Tibial nerve (tissue), 4 donors: ENCODE measurements at regions not wholly inside any gene's neighbourhood (a gene's known extent, or its start where the extent isn't known, plus 50 kb on each side); places are given as distances from the start of the nearest gene placed in this dataset.

Source experiments
- DNase-seq, 2 donors: peaks; one replicate each; pipeline ENCODE4 v3.0.0-alpha.2; 2019; ENCODE audit warnings: low spot score in 2 of 2
- H3K27ac ChIP-seq, 4 donors: fragments of 200-600 bp; sonication (generic) in 3 of 4; one replicate each; pipeline ENCODE4 v1.5.1; 2017 to 2019; ENCODE audit warnings: mild to moderate bottlenecking in 1 of 4
- H3K27me3 ChIP-seq, 2 donors: fragments of 200-600 bp; sonication (generic) in 1 of 2; one replicate each; pipeline versions ENCODE4 v1.5.1 to v1.6.0; 2017 to 2019
- H3K36me3 ChIP-seq, 3 donors: fragments of 200-600 bp; sonication (generic); one replicate each; pipeline ENCODE4 v1.5.1; 2018 to 2019
- H3K4me1 ChIP-seq, 4 donors: fragments of 200-600 bp; sonication (generic) in 3 of 4; one replicate each; pipeline ENCODE4 v1.5.1; 2017 to 2019
- H3K4me3 ChIP-seq, 4 donors: fragments of 200-600 bp; sonication (generic) in 3 of 4; one replicate each; pipeline ENCODE4 v1.5.1; 2017 to 2019; ENCODE audit warnings: mild to moderate bottlenecking in 1 of 4, moderate library complexity in 1 of 4
- H3K9me3 ChIP-seq, 4 donors: fragments of 200-600 bp; sonication (generic) in 3 of 4; one replicate each; pipeline ENCODE4 v1.5.1; 2017 to 2019
- CTCF ChIP-seq, 5 experiments: fragments of 200-600 bp in 3 of 5; fragments of 450-650 bp in 2 of 5; sonication (generic) in 3 of 5; IDR thresholded peaks; one replicate each; pipeline ENCODE4 v1.5.1; 2016 to 2019; ENCODE audit warnings: antibody characterized with exemption in 5 of 5, mild to moderate bottlenecking in 3 of 5, moderate library complexity in 2 of 5
- EP300 ChIP-seq, 2 donors: sonication (generic); formaldehyde crosslinking; IDR thresholded peaks; one replicate each; pipeline ENCODE4 v1.6.1; 2017; ENCODE audit warnings: antibody characterized with exemption in 2 of 2, mild to moderate bottlenecking in 1 of 2
- POLR2A ChIP-seq, 2 donors: fragments of 450-650 bp; IDR thresholded peaks; one replicate each; pipeline ENCODE4 v1.6.1; 2017; ENCODE audit warnings: antibody characterized with exemption in 2 of 2, mild to moderate bottlenecking in 2 of 2, moderate library complexity in 2 of 2
- WGBS, 2 donors: methylation state at CpG; one replicate each; pipeline ENCODE4 v1.1.5; 2018; 5-methylcytosine and 5-hydroxymethylcytosine counted together

- 58 to 76% methylated on average over 2 of the region's 2 CpGs for WGBS, 2 donors
- H3K27ac ChIP-seq = peak overlapping the region in 1 of 4 donors; percentile 49
Measured at GRCh38 chr5:158430166-158430797, 571.3 kb upstream of the CLINT1 start.

GRCh38 chr5:158429564-158429963 is 570.6 kb upstream of the CLINT1 start:
- WGBS, 2 donors = 42 to 57% methylated on average over 4 of the region's 4 CpGs
- Histone ChIP-seq H3K27me3 (no peaks in the 10 kb centered on the region), H3K4me3 (no peak overlapping the region), H3K9me3 (peaks cover 0 to 4% (median 0%) of the 10 kb centered on the region in 4 donors), H3K36me3 (no peaks in the 10 kb centered on the region), H3K4me1 (peaks cover 0 to 9% (median 0%) of the 10 kb centered on the region in 4 donors), H3K27ac (peak overlapping the region in 1 of 4 donors; percentile 49)
- TF ChIP-seq EP300 (IDR thresholded peaks at IDR 0.05) (no peak), POLR2A (IDR thresholded peaks at IDR 0.05) (no peak), CTCF (IDR thresholded peaks at IDR 0.05) (no peak)
- DNase-seq = no peak

More at GRCh38 chr5:158430166-158430797, 571.3 kb upstream of the CLINT1 start:
- TF ChIP-seq EP300 (IDR thresholded peaks at IDR 0.05) (no peak), CTCF (IDR thresholded peaks at IDR 0.05) (no peak), POLR2A (IDR thresholded peaks at IDR 0.05) (no peak)
- peaks cover 0 to 4% (median 0%) of the 10 kb centered on the region in 4 donors for H3K9me3 ChIP-seq
- H3K4me3 ChIP-seq = no peak overlapping the region
- H3K4me1 ChIP-seq = peaks cover 0 to 6% (median 0%) of the 10 kb centered on the region in 4 donors
- H3K36me3 ChIP-seq = no peaks in the 10 kb centered on the region
- H3K27me3 ChIP-seq = no peaks in the 10 kb centered on the region
- no peak for DNase-seq

GRCh38 chr5:158423623-158424200 is 564.8 kb upstream of the CLINT1 start:
- 33 to 39% methylated on average over 2 of the region's 2 CpGs for WGBS, 2 donors
- Histone ChIP-seq H3K9me3 (no peaks in the 10 kb centered on the region), H3K27ac (peak overlapping the region in 1 of 4 donors; percentile 32), H3K36me3 (no peaks in the 10 kb centered on the region), H3K4me3 (no peak overlapping the region), H3K27me3 (no peaks in the 10 kb centered on the region), H3K4me1 (peaks cover 0 to 14% (median 0%) of the 10 kb centered on the region in 4 donors)
- no peak for DNase-seq
- TF ChIP-seq POLR2A (IDR thresholded peaks at IDR 0.05) (no peak), EP300 (IDR thresholded peaks at IDR 0.05) (no peak), CTCF (IDR thresholded peaks at IDR 0.05) (no peak)

GRCh38 chr5:158422653-158423515 is 563.9 kb upstream of the CLINT1 start:
- Histone ChIP-seq H3K4me1 (peaks cover 0 to 14% (median 0%) of the 10 kb centered on the region in 4 donors), H3K27ac (peak overlapping the region in 2 of 4 donors; percentile 19 to 32), H3K36me3 (no peaks in the 10 kb centered on the region), H3K27me3 (no peaks in the 10 kb centered on the region), H3K4me3 (no peak overlapping the region), H3K9me3 (no peaks in the 10 kb centered on the region)
- no peak for DNase-seq
- 69 to 77% methylated on average over 9 of the region's 9 CpGs for WGBS, 2 donors
- TF ChIP-seq POLR2A (IDR thresholded peaks at IDR 0.05) = no peak
- TF ChIP-seq EP300 (IDR thresholded peaks at IDR 0.05) = no peak
- no peak for TF ChIP-seq CTCF (IDR thresholded peaks at IDR 0.05)
